GM19438 (cell line): ENCODE measurements at regions not wholly inside any gene's neighbourhood (a gene's known extent, or its start where the extent isn't known, plus 50 kb on each side); places are given as distances from the start of the nearest gene placed in this dataset.

Experiments used
- ATAC-seq: cut with Tn5 transposase; IDR thresholded peaks from one replicate; pipeline ENCODE4 v1.9.1; 2021; ENCODE audit warnings: low read depth; ENCODE audit not compliant: unreplicated experiment

- ATAC-seq = peak; percentile 95
Observed at GRCh38 chr13:29935309-29935981, 85.0 kb upstream of the UBL3 start.

GRCh38 chr13:29934531-29935308 is 84.3 kb upstream of the UBL3 start:
- no peak for ATAC-seq

GRCh38 chr13:29933401-29933800 is 83.0 kb upstream of the UBL3 start:
- ATAC-seq = no peak

GRCh38 chr13:29931696-29932095 is 81.3 kb upstream of the UBL3 start:
- ATAC-seq = no peak

- no peak for ATAC-seq
Observed at GRCh38 chr13:29929062-29929847, 78.8 kb upstream of the UBL3 start.

- no peak for ATAC-seq
Observed at GRCh38 chr13:29926098-29926476, 75.7 kb upstream of the UBL3 start.

- ATAC-seq = no peak
Observed at GRCh38 chr13:29925457-29926097, 75.2 kb upstream of the UBL3 start.

- ATAC-seq = no peak
Observed at GRCh38 chr13:29924482-29925350, 74.3 kb upstream of the UBL3 start.

- ATAC-seq = no peak
Observed at GRCh38 chr13:29923554-29924481, 73.4 kb upstream of the UBL3 start.

- ATAC-seq = no peak
Observed at GRCh38 chr13:29922896-29923295, 72.5 kb upstream of the UBL3 start.

- ATAC-seq = no peak
Observed at GRCh38 chr13:29922281-29922821, 71.9 kb upstream of the UBL3 start.

GRCh38 chr13:29921542-29921941 is 71.1 kb upstream of the UBL3 start:
- no peak for ATAC-seq

- ATAC-seq = no peak
Observed at GRCh38 chr13:29920025-29920643, 69.7 kb upstream of the UBL3 start.

GRCh38 chr13:29918845-29919244 is 68.4 kb upstream of the UBL3 start:
- no peak for ATAC-seq

- no peak for ATAC-seq
Observed at GRCh38 chr13:29917650-29918049, 67.2 kb upstream of the UBL3 start.

GRCh38 chr13:29914581-29914980 is 64.2 kb upstream of the UBL3 start:
- no peak for ATAC-seq

- ATAC-seq = no peak
Observed at GRCh38 chr13:29911781-29912418, 61.5 kb upstream of the UBL3 start.
